Parathyroid adenoma (tissue), 2 donors: ENCODE measurements at regions not wholly inside any gene's neighbourhood (a gene's known extent, or its start where the extent isn't known, plus 50 kb on each side); places are given as distances from the start of the nearest gene placed in this dataset.

Source experiments
- H2AFZ ChIP-seq: fragments of 300-600 bp; sonication (generic); one replicate; pipeline ENCODE4 v1.7.0; 2017; ENCODE audit warnings: antibody characterized with exemption, mild to moderate bottlenecking
- H3K27ac ChIP-seq: fragments of 300-600 bp; sonication (generic); one replicate; pipeline ENCODE4 v1.7.0; 2017
- H3K27me3 ChIP-seq: fragments of 300-600 bp; sonication (generic); one replicate; pipeline ENCODE4 v1.7.0; 2017; ENCODE audit warnings: low read length; ENCODE audit not compliant: control insufficient read depth, insufficient read depth
- H3K36me3 ChIP-seq: fragments of 300-600 bp; sonication (generic); one replicate; pipeline ENCODE4 v1.7.0; 2017; ENCODE audit warnings: low read length; ENCODE audit not compliant: control insufficient read depth, insufficient read depth
- H3K4me1 ChIP-seq: fragments of 300-600 bp; sonication (generic); one replicate; pipeline ENCODE4 v1.7.0; 2017; ENCODE audit warnings: control low read depth
- H3K4me2 ChIP-seq: fragments of 300-600 bp; sonication (generic); one replicate; pipeline ENCODE4 v1.7.0; 2017; ENCODE audit warnings: low read length
- H3K4me3 ChIP-seq: fragments of 300-600 bp; sonication (generic); one replicate; pipeline ENCODE4 v1.7.0; 2017; ENCODE audit warnings: low read depth, low read length
- H3K79me2 ChIP-seq: fragments of 300-600 bp; sonication (generic); one replicate; pipeline ENCODE4 v1.7.0; 2017; ENCODE audit warnings: control low read depth
- H3K9ac ChIP-seq: fragments of 300-600 bp; sonication (generic); one replicate; pipeline ENCODE4 v1.7.0; 2017; ENCODE audit warnings: mild to moderate bottlenecking
- H3K9me3 ChIP-seq: fragments of 300-600 bp; sonication (generic); one replicate; pipeline ENCODE4 v1.7.0; 2017; ENCODE audit warnings: low read length; ENCODE audit not compliant: control insufficient read depth
- CTCF ChIP-seq: fragments of 300-600 bp; sonication (generic); IDR thresholded peaks from one replicate; pipeline ENCODE4 v1.7.0; 2017; ENCODE audit warnings: antibody characterized with exemption, mild to moderate bottlenecking
- donor health status: primary hyperparathyroidism.

- no peaks in the 10 kb centered on the region for H3K36me3 ChIP-seq
- H3K27ac ChIP-seq = no peak overlapping the region
- H3K9ac ChIP-seq = no peak overlapping the region
- no peaks in the 10 kb centered on the region for H3K9me3 ChIP-seq
- H3K4me1 ChIP-seq = no peaks in the 10 kb centered on the region
- H3K79me2 ChIP-seq = no peaks in the 10 kb centered on the region
- H3K4me2 ChIP-seq = no peak overlapping the region
- no peak overlapping the region for H2AFZ ChIP-seq
- no peak for TF ChIP-seq CTCF
- peaks cover 3% of the 10 kb centered on the region for H3K27me3 ChIP-seq
- H3K4me3 ChIP-seq = no peak overlapping the region
These were observed 168.9 kb upstream of the TMEM72 start for GRCh38 chr10:44742248-44742647.

GRCh38 chr10:44743535-44743934, 167.6 kb upstream of the TMEM72 start:
- Histone ChIP-seq H2AFZ (no peak overlapping the region), H3K27ac (no peak overlapping the region), H3K9me3 (no peaks in the 10 kb centered on the region), H3K9ac (no peak overlapping the region), H3K4me3 (no peak overlapping the region), H3K4me1 (no peaks in the 10 kb centered on the region), H3K27me3 (peaks cover 10% of the 10 kb centered on the region), H3K4me2 (no peak overlapping the region), H3K36me3 (no peaks in the 10 kb centered on the region), H3K79me2 (no peaks in the 10 kb centered on the region)
- no peak for TF ChIP-seq CTCF

- Histone ChIP-seq H3K79me2 (no peaks in the 10 kb centered on the region), H3K4me3 (no peak overlapping the region), H3K9ac (no peak overlapping the region), H3K36me3 (no peaks in the 10 kb centered on the region), H3K9me3 (no peaks in the 10 kb centered on the region), H3K27me3 (peaks cover 19% of the 10 kb centered on the region), H3K4me2 (no peak overlapping the region), H3K4me1 (no peaks in the 10 kb centered on the region), H2AFZ (no peak overlapping the region), H3K27ac (no peak overlapping the region)
- no peak for TF ChIP-seq CTCF
These were observed 165.2 kb upstream of the TMEM72 start for GRCh38 chr10:44745920-44746319.

- Histone ChIP-seq H3K4me2 (no peak overlapping the region), H2AFZ (no peak overlapping the region), H3K9ac (no peak overlapping the region), H3K27me3 (peaks cover 19% of the 10 kb centered on the region), H3K36me3 (no peaks in the 10 kb centered on the region), H3K79me2 (no peaks in the 10 kb centered on the region), H3K4me3 (no peak overlapping the region), H3K9me3 (no peaks in the 10 kb centered on the region), H3K27ac (no peak overlapping the region), H3K4me1 (no peaks in the 10 kb centered on the region)
- no peak for TF ChIP-seq CTCF
These were observed 163.5 kb upstream of the TMEM72 start for GRCh38 chr10:44747593-44748172.

- Histone ChIP-seq H3K4me1 (no peaks in the 10 kb centered on the region), H3K27me3 (peaks cover 23% of the 10 kb centered on the region), H2AFZ (no peak overlapping the region), H3K9me3 (no peaks in the 10 kb centered on the region), H3K79me2 (no peaks in the 10 kb centered on the region), H3K36me3 (no peaks in the 10 kb centered on the region), H3K4me3 (no peak overlapping the region), H3K9ac (no peak overlapping the region), H3K4me2 (no peak overlapping the region), H3K27ac (no peak overlapping the region)
- no peak for TF ChIP-seq CTCF
These were observed 162.0 kb upstream of the TMEM72 start for GRCh38 chr10:44749151-44749550.
